K562 (cell line): ENCODE measurements at regions not wholly inside any gene's neighbourhood (a gene's known extent, or its start where the extent isn't known, plus 50 kb on each side); places are given as distances from the start of the nearest gene placed in this dataset.

ENCODE experiments used
- ARID3B ChIP-seq: fragments of 250-450 bp; sonication (Bioruptor Pico); IDR thresholded peaks from 2 replicates; pipeline ENCODE4 v1.4.0; 2020; ENCODE audit warnings: borderline replicate concordance
- MGA ChIP-seq: fragments of 450-650 bp; IDR thresholded peaks from 2 replicates; pipeline ENCODE4 v1.6.1; 2016; ENCODE audit warnings: mild to moderate bottlenecking, moderate library complexity
- MXI1 ChIP-seq: IDR thresholded peaks from 2 replicates; pipeline ENCODE4 v1.6.1; 2011; ENCODE audit warnings: low read depth, mild to moderate bottlenecking, improper control_type of control experiment, low read length
- NCOA6 ChIP-seq: fragments of 450-650 bp; IDR thresholded peaks from 2 replicates; pipeline ENCODE4 v1.6.1; 2017; ENCODE audit warnings: mild to moderate bottlenecking
- POLR3A ChIP-seq: IDR thresholded peaks from 2 replicates; pipeline ENCODE4 v1.6.1; 2011; ENCODE audit warnings: borderline replicate concordance, mild to moderate bottlenecking, moderate library complexity; ENCODE audit not compliant: insufficient read length, insufficient read depth; ENCODE audit errors: extremely low read depth
- ZNF347 ChIP-seq: fragments of 450-650 bp; formaldehyde crosslinking; IDR thresholded peaks from 2 replicates; pipeline ENCODE4 v1.4.0; 2020; ENCODE audit warnings: low read depth, mild to moderate bottlenecking, moderate library complexity
- ZNF408 ChIP-seq: fragments of 250-450 bp; sonication (Bioruptor Pico); IDR thresholded peaks from 2 replicates; pipeline ENCODE4 v1.4.0; 2020; ENCODE audit warnings: low read depth, mild to moderate bottlenecking, moderate library complexity
- ZNF639 ChIP-seq, 2 experiments: fragments of 200-800 bp in 1 of 2; sonication (Bioruptor generic) in 1 of 2; sonication (generic) in 1 of 2; formaldehyde crosslinking in 1 of 2; IDR thresholded peaks in 1 of 2; conservative IDR thresholded peaks in 1 of 2; 2 replicates each; pipeline versions ENCODE4 v1.5.0 to v1.6.1; 2016 to 2020; ENCODE audit warnings: missing compliant biosample characterization in 1 of 2, missing genetic modification characterization in 1 of 2, missing genetic modification reagents in 1 of 2
- TF ChIP-seq, protein P1 (sequence below): sonication (generic); formaldehyde crosslinking; IDR thresholded peaks from 2 replicates; pipeline ENCODE4 v1.8.0; 2022; ENCODE audit warnings: mild to moderate bottlenecking, missing genetic modification reagents, borderline replicate concordance
- TF ChIP-seq, protein P2 (sequence below): sonication (generic); formaldehyde crosslinking; IDR thresholded peaks from 2 replicates; pipeline ENCODE4 v1.9.0; 2022; ENCODE audit warnings: mild to moderate bottlenecking, missing genetic modification reagents

DNA sequence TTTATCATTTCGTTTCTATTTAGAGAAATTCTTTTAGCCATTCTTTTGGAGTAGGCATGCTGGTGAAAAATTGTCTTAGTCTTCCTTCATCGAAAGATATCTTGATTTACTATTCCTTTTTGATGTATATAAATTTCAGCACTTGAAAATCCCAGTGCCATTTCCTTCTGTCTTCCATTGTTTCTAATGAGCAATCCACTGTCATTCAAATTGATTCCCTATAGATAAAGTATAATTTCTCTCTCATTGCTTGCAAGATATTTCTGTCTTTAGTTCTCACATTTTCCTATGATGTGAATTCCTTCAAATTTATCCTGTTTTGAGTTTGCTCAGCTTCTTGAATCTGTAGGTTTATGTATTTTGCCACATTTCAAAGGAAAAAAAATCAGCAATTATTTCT, 251.1 kb upstream of the CHD6 start (continued):
- TF ChIP-seq, protein P1, sequence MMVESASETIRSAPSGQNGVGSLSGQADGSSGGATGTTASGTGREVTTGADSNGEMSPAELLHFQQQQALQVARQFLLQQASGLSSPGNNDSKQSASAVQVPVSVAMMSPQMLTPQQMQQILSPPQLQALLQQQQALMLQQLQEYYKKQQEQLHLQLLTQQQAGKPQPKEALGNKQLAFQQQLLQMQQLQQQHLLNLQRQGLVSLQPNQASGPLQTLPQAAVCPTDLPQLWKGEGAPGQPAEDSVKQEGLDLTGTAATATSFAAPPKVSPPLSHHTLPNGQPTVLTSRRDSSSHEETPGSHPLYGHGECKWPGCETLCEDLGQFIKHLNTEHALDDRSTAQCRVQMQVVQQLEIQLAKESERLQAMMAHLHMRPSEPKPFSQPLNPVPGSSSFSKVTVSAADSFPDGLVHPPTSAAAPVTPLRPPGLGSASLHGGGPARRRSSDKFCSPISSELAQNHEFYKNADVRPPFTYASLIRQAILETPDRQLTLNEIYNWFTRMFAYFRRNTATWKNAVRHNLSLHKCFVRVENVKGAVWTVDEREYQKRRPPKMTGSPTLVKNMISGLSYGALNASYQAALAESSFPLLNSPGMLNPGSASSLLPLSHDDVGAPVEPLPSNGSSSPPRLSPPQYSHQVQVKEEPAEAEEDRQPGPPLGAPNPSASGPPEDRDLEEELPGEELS = no peak
- no peak for TF ChIP-seq MXI1
- no peak for TF ChIP-seq ZNF347 (CRISPR knock-in tag)
- no peak for TF ChIP-seq ARID3B (CRISPR knock-in tag)
- TF ChIP-seq, protein P2, sequence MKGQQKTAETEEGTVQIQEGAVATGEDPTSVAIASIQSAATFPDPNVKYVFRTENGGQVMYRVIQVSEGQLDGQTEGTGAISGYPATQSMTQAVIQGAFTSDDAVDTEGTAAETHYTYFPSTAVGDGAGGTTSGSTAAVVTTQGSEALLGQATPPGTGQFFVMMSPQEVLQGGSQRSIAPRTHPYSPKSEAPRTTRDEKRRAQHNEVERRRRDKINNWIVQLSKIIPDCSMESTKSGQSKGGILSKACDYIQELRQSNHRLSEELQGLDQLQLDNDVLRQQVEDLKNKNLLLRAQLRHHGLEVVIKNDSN (CRISPR knock-in tag) = no peak
- TF ChIP-seq ZNF408 (CRISPR knock-in tag) = no peak
- no peak for TF ChIP-seq POLR3A
- no peak for TF ChIP-seq ZNF639 (CRISPR knock-in tag; conservative IDR thresholded peaks at IDR 0.05 in 1 of 2, IDR thresholded peaks at IDR 0.05 in 1 of 2)
- no peak for TF ChIP-seq MGA
- no peak for TF ChIP-seq NCOA6
